HG03457 (cell line): ENCODE measurements at regions not wholly inside any gene's neighbourhood (a gene's known extent, or its start where the extent isn't known, plus 50 kb on each side); places are given as distances from the start of the nearest gene placed in this dataset.
"Not testable (repeated sequence)": the region's sequence is repeated elsewhere in the genome, so short reads cannot be mapped to it uniquely, and the experiment has no call there.

Experiments
- ATAC-seq: cut with Tn5 transposase; IDR thresholded peaks from one replicate; pipeline ENCODE4 v1.9.1; 2021; ENCODE audit warnings: moderate number of reproducible peaks; ENCODE audit not compliant: unreplicated experiment

GRCh38 chr5:152118676-152119470 is 194.2 kb upstream of the GLRA1 start:
- ATAC-seq: no peak

- ATAC-seq: no peak
These were observed 192.3 kb upstream of the GLRA1 start for GRCh38 chr5:152116934-152117333.

- ATAC-seq: no peak
These were observed 188.8 kb upstream of the GLRA1 start for GRCh38 chr5:152113401-152113800.

GRCh38 chr5:152107220-152107619 is 182.6 kb upstream of the GLRA1 start:
- ATAC-seq: no peak

- ATAC-seq: no peak
These were observed 181.9 kb upstream of the GLRA1 start for GRCh38 chr5:152106571-152106970.

- ATAC-seq: no peak
These were observed 180.4 kb upstream of the GLRA1 start for GRCh38 chr5:152105085-152105484.

GRCh38 chr5:152104211-152104610 is 179.6 kb upstream of the GLRA1 start:
- ATAC-seq: no peak

- not testable (repeated sequence) for ATAC-seq
These were observed 178.3 kb upstream of the GLRA1 start for GRCh38 chr5:152102908-152103307.

GRCh38 chr5:152102057-152102456 is 177.4 kb upstream of the GLRA1 start:
- ATAC-seq: no peak

- ATAC-seq: no peak
These were observed 175.8 kb upstream of the GLRA1 start for GRCh38 chr5:152100462-152100861.

- no peak for ATAC-seq
These were observed 172.5 kb upstream of the GLRA1 start for GRCh38 chr5:152097128-152097527.

- no peak for ATAC-seq
These were observed 170.1 kb upstream of the GLRA1 start for GRCh38 chr5:152094716-152095115.

GRCh38 chr5:152094060-152094459 is 169.4 kb upstream of the GLRA1 start:
- no peak for ATAC-seq

- no peak for ATAC-seq
These were observed 167.9 kb upstream of the GLRA1 start for GRCh38 chr5:152092580-152092979.

- ATAC-seq: no peak
These were observed 165.0 kb upstream of the GLRA1 start for GRCh38 chr5:152089644-152090043.

GRCh38 chr5:152086668-152087067 is 162.0 kb upstream of the GLRA1 start:
- no peak for ATAC-seq

- no peak for ATAC-seq
These were observed 159.8 kb upstream of the GLRA1 start for GRCh38 chr5:152084476-152084875.

GRCh38 chr5:152083231-152083630 is 158.6 kb upstream of the GLRA1 start:
- no peak for ATAC-seq

GRCh38 chr5:152072091-152072490 is 147.4 kb upstream of the GLRA1 start:
- ATAC-seq: no peak

GRCh38 chr5:152070591-152070990 is 145.9 kb upstream of the GLRA1 start:
- ATAC-seq: no peak

- no peak for ATAC-seq
These were observed 142.1 kb upstream of the GLRA1 start for GRCh38 chr5:152066784-152067183.

GRCh38 chr5:152063004-152063403 is 138.4 kb upstream of the GLRA1 start:
- no peak for ATAC-seq

- no peak for ATAC-seq
These were observed 136.4 kb upstream of the GLRA1 start for GRCh38 chr5:152061095-152061494.
